SU-DHL-6 (cell line): ENCODE measurements at regions not wholly inside any gene's neighbourhood (a gene's known extent, or its start where the extent isn't known, plus 50 kb on each side); places are given as distances from the start of the nearest gene placed in this dataset.

Experiments
- H2AFZ ChIP-seq: fragments of 200-600 bp; sonication (generic); 2 replicates; pipeline ENCODE4 v1.6.1; 2014; ENCODE audit warnings: low read depth, mild to moderate bottlenecking, moderate library complexity, mixed read lengths, antibody characterized with exemption, low read length; ENCODE audit not compliant: severe bottlenecking
- H3F3A ChIP-seq: fragments of 200-600 bp; shearing (Covaris generic); 2 replicates; pipeline ENCODE4 v1.6.0; 2016; ENCODE audit warnings: antibody characterized with exemption, mild to moderate bottlenecking; ENCODE audit not compliant: insufficient read depth
- H3K27ac ChIP-seq: fragments of 200-600 bp; sonication (generic); 2 replicates; pipeline ENCODE4 v1.5.1; 2016; ENCODE audit warnings: low read depth, mild to moderate bottlenecking, low read length, moderate library complexity, mixed read lengths
- H3K27me3 ChIP-seq: fragments of 200-600 bp; sonication (generic), shearing (Covaris generic); 2 replicates; pipeline ENCODE4 v1.6.0; 2014; ENCODE audit warnings: mild to moderate bottlenecking, low read length
- H3K36me3 ChIP-seq: fragments of 200-600 bp; sonication (generic); 2 replicates; pipeline ENCODE4 v1.6.1; 2014; ENCODE audit warnings: mild to moderate bottlenecking, low read length, mixed read lengths
- H3K4me2 ChIP-seq: fragments of 300-600, 200-600 bp; shearing (Covaris generic), sonication (generic); 2 replicates; pipeline ENCODE4 v1.6.0; 2014; ENCODE audit warnings: low read length, low read depth, mild to moderate bottlenecking; ENCODE audit not compliant: poor library complexity, severe bottlenecking
- H3K4me3 ChIP-seq: fragments of 200-600 bp; sonication (generic); 2 replicates; pipeline ENCODE4 v1.5.1; 2014; ENCODE audit warnings: antibody characterized with exemption, low read length, mild to moderate bottlenecking, mixed read lengths; ENCODE audit not compliant: insufficient read depth, poor library complexity, severe bottlenecking
- H3K79me2 ChIP-seq: fragments of 200-600 bp; sonication (generic); 2 replicates; pipeline ENCODE4 v1.6.1; 2014; ENCODE audit warnings: mild to moderate bottlenecking, low read length, moderate library complexity; ENCODE audit not compliant: insufficient read depth
- H3K9ac ChIP-seq: fragments of 200-600 bp; sonication (generic); 2 replicates; pipeline ENCODE4 v1.7.0; 2014; ENCODE audit warnings: mild to moderate bottlenecking, low read length
- H3K9me2 ChIP-seq: fragments of 200-600 bp; sonication (generic); replicated peaks from 2 replicates; pipeline ENCODE4 v1.6.1; 2014; ENCODE audit warnings: low read length; ENCODE audit not compliant: insufficient read depth
- H3K9me3 ChIP-seq: fragments of 200-600 bp; sonication (generic); 2 replicates; pipeline ENCODE4 v1.6.1; 2014; ENCODE audit warnings: low read length, mixed read lengths; ENCODE audit not compliant: insufficient read depth
- H4K20me1 ChIP-seq: fragments of 200-600 bp; sonication (generic); 2 replicates; pipeline ENCODE4 v1.6.1; 2014; ENCODE audit warnings: low read depth, mild to moderate bottlenecking, antibody characterized with exemption, low read length, moderate library complexity, mixed read lengths
- EZH2phosphoT487 ChIP-seq: fragments of 200-600 bp; sonication (generic), shearing (Covaris generic); conservative IDR thresholded peaks from 2 replicates; pipeline ENCODE4 v1.6.1; 2018; ENCODE audit warnings: mild to moderate bottlenecking, antibody characterized with exemption, low read length, moderate library complexity, mixed read lengths
- TF ChIP-seq, protein P1 (sequence below): fragments of 200-600 bp; sonication (generic); IDR thresholded peaks from one replicate; pipeline ENCODE4 v1.5.1; 2017; ENCODE audit warnings: antibody characterized with exemption, mild to moderate bottlenecking, low read length, moderate library complexity; ENCODE audit not compliant: insufficient read depth, poor library complexity, severe bottlenecking

DNA sequence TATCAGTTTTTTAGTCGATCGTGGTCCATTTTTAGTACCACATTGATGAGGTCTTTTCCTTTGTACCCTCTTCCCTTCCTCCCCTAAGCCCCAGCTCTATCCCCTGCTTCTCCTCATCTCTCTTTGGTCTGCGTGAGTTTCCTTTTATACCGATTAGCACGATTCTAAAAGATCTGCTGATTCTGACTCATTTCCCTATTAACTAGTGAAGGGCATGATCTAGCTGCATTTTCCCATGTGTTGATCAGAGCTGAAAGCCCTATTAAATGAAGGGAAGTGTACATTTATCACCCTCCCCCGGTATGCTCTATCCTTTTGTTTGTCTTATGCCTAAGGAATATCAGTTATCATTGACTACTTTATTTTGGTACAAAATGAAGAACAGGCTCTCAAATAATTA is 181.7 kb upstream of the NPY2R start:
- H4K20me1 ChIP-seq = no peaks in the 10 kb centered on the region
- H2AFZ ChIP-seq = no peak overlapping the region
- no peaks in the 10 kb centered on the region for H3F3A ChIP-seq
- no peak overlapping the region for H3K4me2 ChIP-seq
- no peaks in the 10 kb centered on the region for H3K9me3 ChIP-seq
- no peaks in the 10 kb centered on the region for H3K9me2 ChIP-seq
- no peaks in the 10 kb centered on the region for H3K79me2 ChIP-seq
- H3K36me3 ChIP-seq = no peaks in the 10 kb centered on the region
- H3K9ac ChIP-seq = no peak overlapping the region
- no peak overlapping the region for H3K27ac ChIP-seq
- H3K4me3 ChIP-seq = no peak overlapping the region
- TF ChIP-seq, protein P1, sequence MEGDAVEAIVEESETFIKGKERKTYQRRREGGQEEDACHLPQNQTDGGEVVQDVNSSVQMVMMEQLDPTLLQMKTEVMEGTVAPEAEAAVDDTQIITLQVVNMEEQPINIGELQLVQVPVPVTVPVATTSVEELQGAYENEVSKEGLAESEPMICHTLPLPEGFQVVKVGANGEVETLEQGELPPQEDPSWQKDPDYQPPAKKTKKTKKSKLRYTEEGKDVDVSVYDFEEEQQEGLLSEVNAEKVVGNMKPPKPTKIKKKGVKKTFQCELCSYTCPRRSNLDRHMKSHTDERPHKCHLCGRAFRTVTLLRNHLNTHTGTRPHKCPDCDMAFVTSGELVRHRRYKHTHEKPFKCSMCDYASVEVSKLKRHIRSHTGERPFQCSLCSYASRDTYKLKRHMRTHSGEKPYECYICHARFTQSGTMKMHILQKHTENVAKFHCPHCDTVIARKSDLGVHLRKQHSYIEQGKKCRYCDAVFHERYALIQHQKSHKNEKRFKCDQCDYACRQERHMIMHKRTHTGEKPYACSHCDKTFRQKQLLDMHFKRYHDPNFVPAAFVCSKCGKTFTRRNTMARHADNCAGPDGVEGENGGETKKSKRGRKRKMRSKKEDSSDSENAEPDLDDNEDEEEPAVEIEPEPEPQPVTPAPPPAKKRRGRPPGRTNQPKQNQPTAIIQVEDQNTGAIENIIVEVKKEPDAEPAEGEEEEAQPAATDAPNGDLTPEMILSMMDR = no peak
- TF ChIP-seq EZH2phosphoT487 = no peak
- no peaks in the 10 kb centered on the region; the same call in 1 of the 2 replicates for H3K27me3 ChIP-seq

DNA sequence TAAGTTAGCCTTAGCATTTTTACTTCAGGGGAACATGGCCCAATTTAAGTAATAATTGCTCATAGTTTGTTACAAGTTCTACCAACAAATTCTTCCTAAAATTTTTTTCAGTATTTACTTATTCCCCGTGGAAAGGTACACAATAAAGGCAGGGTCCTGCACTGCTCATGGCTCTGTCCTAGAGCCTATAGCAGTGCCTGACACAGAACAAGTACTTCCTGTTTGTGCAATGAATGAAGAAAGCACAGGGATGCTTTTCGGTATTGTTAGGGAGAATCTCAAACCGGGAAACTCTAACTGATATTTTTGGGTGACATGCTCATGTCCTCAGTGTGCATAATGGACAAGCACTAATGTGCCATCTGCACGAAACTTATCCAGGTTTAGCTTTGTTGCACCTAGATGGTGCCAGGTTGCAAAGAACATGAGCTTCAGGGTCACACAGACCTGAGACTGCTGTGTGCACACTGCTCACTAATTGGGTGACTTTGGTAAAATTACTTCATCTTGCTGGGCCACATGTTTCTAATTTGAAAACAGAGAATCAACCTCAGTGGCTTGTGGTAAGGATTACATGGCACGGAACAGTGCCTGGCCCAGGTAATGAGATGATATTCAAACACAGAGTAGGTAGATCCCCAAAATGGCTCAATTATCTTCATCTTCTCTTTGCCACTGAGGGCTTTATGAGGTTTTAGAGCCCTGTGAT is 175.8 kb upstream of the NPY2R start:
- H3K9ac ChIP-seq = no peak overlapping the region
- TF ChIP-seq EZH2phosphoT487 = no peak
- TF ChIP-seq, protein P1 = no peak
- H3K36me3 ChIP-seq = no peaks in the 10 kb centered on the region
- no peaks in the 10 kb centered on the region for H3K27me3 ChIP-seq
- no peak overlapping the region for H2AFZ ChIP-seq
- no peak overlapping the region for H3K4me3 ChIP-seq
- H3K9me2 ChIP-seq = no peaks in the 10 kb centered on the region
- H4K20me1 ChIP-seq = no peaks in the 10 kb centered on the region
- H3K9me3 ChIP-seq = no peaks in the 10 kb centered on the region
- H3K27ac ChIP-seq = no peak overlapping the region
- H3K79me2 ChIP-seq = no peaks in the 10 kb centered on the region
- H3K4me2 ChIP-seq = no peak overlapping the region
- H3F3A ChIP-seq = no peaks in the 10 kb centered on the region

DNA sequence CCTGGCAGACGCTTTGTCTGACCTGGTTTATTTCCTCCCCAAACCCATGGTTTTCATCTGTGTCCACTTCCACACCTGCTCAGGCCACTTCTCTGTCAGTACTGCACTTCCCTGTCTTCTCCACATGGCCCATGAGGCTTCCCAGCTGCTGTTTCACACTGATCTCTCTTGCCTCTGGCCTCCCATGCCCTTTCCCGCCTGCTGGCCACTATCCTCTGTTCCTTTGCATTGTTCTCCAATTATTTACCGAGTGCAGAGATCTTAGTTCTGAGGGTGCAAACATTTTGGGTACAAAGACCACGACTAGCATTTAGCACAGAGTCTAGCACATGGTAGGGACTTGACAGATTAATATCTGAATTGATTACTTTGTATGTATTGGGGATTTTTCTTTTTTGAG is 174.8 kb upstream of the NPY2R start:
- no peaks in the 10 kb centered on the region for H3K27me3 ChIP-seq
- no peak overlapping the region for H2AFZ ChIP-seq
- TF ChIP-seq, protein P1 = no peak
- no peak for TF ChIP-seq EZH2phosphoT487
- H3K36me3 ChIP-seq = no peaks in the 10 kb centered on the region
- H3K4me2 ChIP-seq = no peak overlapping the region
- no peaks in the 10 kb centered on the region for H3F3A ChIP-seq
- H3K9me2 ChIP-seq = no peaks in the 10 kb centered on the region
- no peak overlapping the region for H3K27ac ChIP-seq
- H3K9me3 ChIP-seq = no peaks in the 10 kb centered on the region
- H4K20me1 ChIP-seq = no peaks in the 10 kb centered on the region
- H3K4me3 ChIP-seq = no peak overlapping the region
- H3K79me2 ChIP-seq = no peaks in the 10 kb centered on the region
- no peak overlapping the region for H3K9ac ChIP-seq
